PFSK-1 (cell line): ENCODE measurements at regions not wholly inside any gene's neighbourhood (a gene's known extent, or its start where the extent isn't known, plus 50 kb on each side); places are given as distances from the start of the nearest gene placed in this dataset.

ENCODE experiments used
- POLR2AphosphoS5 ChIP-seq: IDR thresholded peaks from 2 replicates; pipeline ENCODE4 v1.6.1; 2012; ENCODE audit warnings: low read depth, mild to moderate bottlenecking, control low read depth, low read length, moderate library complexity
- REST ChIP-seq, 2 experiments: IDR thresholded peaks; 2 replicates each; pipeline versions ENCODE4 v1.6.1 to v1.8.0; 2011 to 2012; ENCODE audit warnings: low read depth in 2 of 2, low read length in 2 of 2, control low read depth in 1 of 2, inconsistent platforms in 1 of 2, mild to moderate bottlenecking in 1 of 2, moderate library complexity in 1 of 2; ENCODE audit not compliant: insufficient read depth in 1 of 2
- SIN3A ChIP-seq: IDR thresholded peaks from 2 replicates; pipeline ENCODE4 v1.6.1; 2012; ENCODE audit warnings: mild to moderate bottlenecking, low read length, moderate library complexity, borderline replicate concordance; ENCODE audit not compliant: insufficient read depth
- TAF1 ChIP-seq: IDR thresholded peaks from 2 replicates; pipeline ENCODE4 v1.6.1; 2012; ENCODE audit warnings: low read length, control low read depth, borderline replicate concordance; ENCODE audit not compliant: insufficient read depth

- TF ChIP-seq TAF1 (no peak), REST (IDR thresholded peaks at IDR 0.05; ENCODE audit: insufficient read depth in 1 of 2, low read depth in 2 of 2, low read length in 2 of 2) (no peak), POLR2AphosphoS5 (no peak), SIN3A (no peak)
Measured at GRCh38 chr9:104984542-104984941, 56.6 kb upstream of the ABCA1 start.
